Cerebellar cortex (tissue), 1 donor: ENCODE measurements at regions not wholly inside any gene's neighbourhood (a gene's known extent, or its start where the extent isn't known, plus 50 kb on each side); places are given as distances from the start of the nearest gene placed in this dataset.

Source experiments
- DNase-seq: peaks from one replicate; pipeline ENCODE4 v3.0.0-alpha.2; 2015; ENCODE audit warnings: low spot score

DNA sequence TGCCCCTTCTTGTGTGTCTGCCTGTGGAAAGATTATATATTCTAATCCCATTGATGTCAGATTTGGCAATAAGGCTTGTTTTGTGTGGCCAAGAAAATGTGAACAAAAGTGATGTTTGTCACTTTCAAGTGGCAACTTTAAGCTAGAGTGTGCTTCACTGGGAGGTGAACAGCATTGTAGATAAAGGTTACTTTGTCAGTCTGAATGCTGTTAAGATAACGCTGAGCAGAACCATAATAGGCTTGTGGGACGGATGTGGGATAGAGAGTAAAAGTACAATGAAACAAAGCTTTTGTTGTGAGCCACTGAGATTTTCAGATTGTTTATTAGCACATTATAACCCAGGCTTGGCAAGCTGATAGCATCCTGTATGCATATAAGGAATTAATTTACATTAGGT lies 303.8 kb upstream of the MAN1A1 start:
- no peak for DNase-seq

GRCh38 chr6:119649531-119649930 lies 300.0 kb upstream of the MAN1A1 start:
- no peak for DNase-seq

- no peak for DNase-seq
Measured at GRCh38 chr6:119647309-119647708, 297.7 kb upstream of the MAN1A1 start.

DNA sequence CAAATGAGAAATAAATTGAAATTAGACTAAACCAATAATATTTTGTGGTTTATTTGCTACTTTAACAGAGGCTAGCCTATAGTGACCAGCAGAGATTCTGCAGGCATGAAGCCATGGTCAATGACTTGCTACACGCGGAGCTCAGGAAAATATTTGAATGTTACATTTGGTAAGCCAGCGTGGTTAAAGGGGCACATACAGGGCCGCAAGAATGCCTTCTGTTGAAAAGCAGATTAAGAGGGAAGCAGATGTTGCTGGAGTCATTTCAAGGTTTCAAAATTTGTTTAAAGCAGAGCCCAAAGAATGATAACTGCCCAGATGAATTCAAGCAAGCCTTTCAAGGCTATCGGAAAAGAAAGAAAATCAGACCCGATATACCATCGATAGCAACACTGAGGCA lies 294.3 kb upstream of the MAN1A1 start:
- DNase-seq: no peak

- no peak for DNase-seq
Measured at GRCh38 chr6:119637768-119638167, 288.2 kb upstream of the MAN1A1 start.

- no peak for DNase-seq
Measured at GRCh38 chr6:119636060-119636459, 286.5 kb upstream of the MAN1A1 start.

DNA sequence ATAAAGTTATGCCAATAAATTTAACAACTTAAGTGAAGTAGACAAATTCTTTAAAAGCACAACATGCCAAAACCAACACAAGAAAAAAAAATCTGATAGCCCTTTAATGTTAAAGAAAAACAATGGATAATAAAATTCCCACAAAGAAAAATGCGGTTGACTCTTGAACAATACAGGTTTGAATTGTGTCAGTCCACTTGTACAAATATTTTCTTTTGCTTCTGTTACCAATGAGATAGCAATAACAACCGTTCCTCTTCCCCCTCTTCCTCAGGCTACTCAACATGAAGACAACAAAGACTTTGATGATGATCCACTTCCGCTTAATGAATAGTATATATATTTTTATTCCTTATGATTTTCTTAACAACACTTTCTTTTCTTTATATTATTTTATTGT lies 283.9 kb upstream of the MAN1A1 start:
- no peak for DNase-seq

DNA sequence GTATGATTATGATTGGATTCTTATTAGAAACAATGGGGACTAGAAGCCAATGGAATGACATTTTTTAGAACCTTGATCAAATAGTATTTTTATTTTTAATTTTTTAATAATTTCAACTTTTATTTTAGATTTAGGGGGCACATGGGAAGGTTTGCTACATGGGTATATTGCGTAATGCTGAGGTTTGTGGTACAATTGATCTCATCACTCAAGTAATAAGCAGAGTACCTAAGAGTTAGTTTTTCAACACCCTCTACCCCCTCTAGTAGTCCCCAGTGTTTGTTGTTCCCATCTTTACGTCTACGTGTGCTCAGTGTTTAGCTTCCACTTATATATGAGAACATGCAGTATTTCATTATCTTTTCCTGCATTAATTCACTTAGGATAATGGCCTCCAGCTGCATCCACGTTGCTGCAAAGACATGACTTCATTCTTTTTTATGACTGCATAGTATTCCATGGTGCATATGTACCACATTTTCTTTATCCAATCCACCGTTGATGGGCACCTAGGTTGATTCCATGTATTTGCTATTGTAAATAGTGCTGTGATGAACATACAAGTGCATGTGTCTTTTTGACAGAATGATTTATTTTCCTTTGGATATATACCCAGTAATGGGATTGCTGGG lies 281.1 kb upstream of the MAN1A1 start:
- DNase-seq: no peak

DNA sequence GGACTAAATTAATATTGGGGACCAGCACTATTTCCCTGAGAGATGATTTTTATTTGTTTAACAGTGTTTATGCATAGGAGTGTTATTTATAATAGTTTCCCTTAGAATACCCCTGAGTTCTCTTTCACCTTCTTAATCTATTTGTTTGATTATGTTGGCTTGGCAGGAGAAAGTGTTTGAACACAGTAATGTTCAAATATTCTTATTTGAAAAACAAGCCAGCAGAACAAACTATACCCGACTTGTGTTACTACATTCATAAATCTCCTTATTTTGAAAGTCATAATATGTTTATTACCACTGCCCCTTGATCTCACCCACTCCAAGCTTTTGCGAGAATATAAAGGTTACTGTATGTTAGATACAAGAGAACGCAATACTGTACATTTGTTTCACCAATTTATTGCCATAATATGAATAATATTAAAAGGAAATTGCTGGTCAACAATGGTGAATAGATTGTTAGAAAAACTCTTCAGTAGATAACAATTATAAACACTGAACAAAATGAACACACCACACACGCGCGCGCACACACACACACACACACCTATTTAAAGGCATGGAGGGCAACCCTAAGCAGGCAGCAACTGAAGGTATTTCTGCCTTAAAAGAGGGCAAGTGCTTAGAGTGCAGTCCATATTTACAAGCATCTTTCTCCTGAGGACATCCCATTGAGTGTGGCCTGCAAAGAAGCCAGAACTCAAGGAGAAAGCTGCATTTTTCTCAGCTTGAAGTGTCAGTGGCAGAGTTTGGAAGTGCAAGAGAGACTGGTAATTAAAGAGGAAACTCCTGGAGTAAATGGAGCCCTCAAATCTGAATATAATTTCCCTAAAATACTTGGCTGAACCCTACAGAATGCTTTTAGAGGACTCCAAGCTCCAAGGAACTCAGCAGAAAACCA lies 279.4 kb upstream of the MAN1A1 start:
- DNase-seq: no peak

DNA sequence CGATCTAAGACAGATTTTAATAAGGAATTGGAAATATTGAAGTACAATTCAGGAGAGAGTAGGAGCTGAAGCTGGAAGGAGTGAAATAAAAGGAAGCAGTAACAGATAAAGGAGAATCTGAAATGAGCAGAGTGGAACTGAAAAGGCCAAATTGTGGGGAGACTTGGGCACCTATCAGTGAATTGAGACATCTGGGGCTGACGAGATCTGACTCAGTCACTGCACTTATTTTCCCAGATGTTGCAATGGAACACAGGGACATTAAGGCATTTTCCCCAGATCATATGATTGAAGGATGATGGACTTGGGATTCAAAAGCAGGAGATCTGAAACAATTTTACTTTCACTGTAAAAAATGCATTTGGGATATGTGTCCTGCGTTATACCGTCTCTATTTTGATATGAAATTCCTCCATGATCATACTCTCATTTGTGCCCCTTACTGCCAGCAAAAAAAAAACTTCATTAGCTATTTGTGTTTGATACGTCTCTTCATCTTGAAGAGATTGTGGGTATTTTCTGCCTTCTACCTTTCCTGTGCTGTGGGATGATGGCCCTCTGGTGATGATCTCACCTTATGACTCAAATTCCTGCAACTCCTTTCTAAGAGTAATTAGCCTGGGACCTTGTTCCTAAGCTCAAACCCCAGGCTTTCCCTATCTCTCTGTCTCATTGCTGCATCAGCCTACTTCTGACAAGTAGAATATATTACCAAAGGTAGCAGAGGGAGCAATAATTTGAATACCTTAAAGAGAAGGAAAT lies 278.5 kb upstream of the MAN1A1 start:
- DNase-seq: no peak

- DNase-seq: no peak
Measured at GRCh38 chr6:119626884-119627619, 277.5 kb upstream of the MAN1A1 start.

GRCh38 chr6:119620846-119621555 lies 271.4 kb upstream of the MAN1A1 start:
- no peak for DNase-seq

- DNase-seq: no peak
Measured at GRCh38 chr6:119614138-119614537, 264.6 kb upstream of the MAN1A1 start.

DNA sequence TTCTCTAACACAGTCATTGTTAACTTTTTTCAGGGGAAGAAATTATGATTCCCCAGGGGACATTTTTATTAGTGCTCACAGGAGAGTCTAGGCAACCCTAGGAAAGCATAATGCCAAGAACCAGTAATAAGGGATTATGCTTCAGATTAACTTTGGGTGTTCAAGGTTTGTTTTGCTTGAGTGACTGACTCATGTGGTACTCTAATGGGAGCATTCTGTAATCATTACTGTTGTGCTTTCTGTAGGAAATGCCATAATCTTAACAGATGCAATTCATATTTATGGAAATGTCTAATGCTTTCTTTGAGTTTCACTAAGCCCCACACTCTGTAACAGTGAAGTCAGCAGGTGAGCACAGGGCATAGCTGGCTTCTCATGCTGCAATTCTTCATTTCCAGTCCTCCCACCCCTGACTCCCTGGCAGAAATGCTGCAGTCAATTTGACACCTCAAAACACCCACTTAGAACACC lies 263.4 kb upstream of the MAN1A1 start:
- no peak for DNase-seq

DNA sequence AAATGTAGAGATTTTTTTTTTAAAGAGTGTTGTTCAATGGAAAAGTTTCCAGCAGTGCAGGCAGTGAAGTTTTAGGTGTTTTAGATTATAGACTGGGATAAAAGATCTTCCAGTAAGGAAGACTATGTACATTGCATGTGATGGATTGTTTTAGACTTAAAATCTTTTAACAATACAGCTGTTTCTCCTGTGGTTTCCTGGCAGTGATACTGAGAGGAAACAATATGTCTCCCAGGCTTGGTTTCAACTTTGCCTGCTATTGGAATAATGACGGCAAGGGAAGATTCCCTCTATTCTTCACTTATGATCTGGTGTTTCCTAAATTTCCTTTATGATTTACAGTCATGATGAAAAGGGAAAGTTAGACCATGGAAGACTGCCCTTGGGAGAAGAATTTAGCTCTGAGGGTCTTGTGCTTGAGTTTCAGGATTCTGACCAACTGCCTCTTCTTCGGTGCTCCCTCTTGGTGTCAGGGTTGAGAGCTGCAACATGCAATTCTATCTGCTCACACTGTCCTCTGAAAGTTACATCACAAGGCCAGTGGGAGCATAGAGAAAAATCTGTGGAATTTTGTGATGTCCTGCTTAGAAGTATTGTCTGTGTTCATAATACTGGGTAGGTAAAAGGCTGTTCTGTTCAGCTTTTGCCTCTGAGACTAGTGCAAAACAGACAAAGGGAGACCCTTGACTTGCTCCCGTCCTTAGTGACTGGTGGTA lies 262.8 kb upstream of the MAN1A1 start:
- DNase-seq: no peak

DNA sequence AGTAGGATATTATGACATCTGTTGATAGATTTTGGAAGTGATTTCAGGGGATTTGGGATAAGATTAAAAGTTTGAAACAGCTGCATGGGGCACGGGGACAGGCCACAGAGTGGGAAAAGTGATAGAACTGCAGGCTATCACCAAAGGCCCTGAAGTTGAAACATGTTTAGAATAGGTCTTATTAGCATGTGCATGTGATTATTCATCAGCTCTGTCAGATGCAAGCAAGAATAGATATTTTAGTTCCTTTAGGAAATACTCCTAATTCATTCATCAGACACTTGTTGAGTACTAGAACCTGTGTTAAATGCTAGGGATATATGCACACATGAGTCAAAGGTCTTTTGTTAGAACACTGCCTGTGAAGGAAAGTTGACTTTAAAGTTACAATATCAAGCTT lies 261.2 kb upstream of the MAN1A1 start:
- no peak for DNase-seq

DNA sequence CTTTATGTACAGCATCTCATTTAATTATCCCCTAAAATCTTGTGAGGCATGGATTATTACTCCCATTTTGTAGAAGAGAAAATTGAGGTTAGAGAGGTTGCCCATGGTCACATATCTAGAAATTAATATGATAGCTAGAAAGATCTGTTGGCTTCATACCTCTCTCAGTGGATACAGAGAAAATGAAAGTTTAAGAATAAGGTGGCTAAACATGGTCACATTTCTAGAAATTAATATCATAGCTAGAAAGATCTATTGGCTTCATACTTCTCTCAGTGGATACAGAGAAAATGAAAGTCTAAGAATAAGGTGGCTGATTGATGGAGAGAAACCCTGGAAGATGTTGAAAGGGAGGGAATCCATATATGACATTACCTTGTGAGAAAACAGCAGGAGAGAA lies 260.7 kb upstream of the MAN1A1 start:
- no peak for DNase-seq

- DNase-seq: no peak
Measured at GRCh38 chr6:119609865-119610264, 260.3 kb upstream of the MAN1A1 start.

DNA sequence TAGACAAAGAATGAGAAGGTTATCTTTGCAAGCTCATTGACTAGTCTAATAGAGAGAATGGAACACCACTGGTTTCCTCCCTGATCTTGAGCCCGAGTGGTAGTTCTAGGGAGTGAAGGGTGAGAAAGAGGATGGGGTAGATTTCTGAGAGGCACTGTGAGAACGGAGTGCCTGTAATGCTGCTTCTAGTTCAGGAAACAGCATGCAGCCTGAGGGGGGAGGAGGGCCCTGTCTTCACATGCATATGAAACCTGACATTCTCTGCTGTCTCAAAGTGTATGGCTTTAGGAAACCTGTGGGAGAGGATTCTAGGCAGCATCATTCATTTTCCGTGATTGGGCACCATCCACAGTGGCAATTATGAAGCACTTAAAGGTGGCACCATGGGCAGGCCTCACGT lies 259.4 kb upstream of the MAN1A1 start:
- no peak for DNase-seq

GRCh38 chr6:119604124-119604523 lies 254.6 kb upstream of the MAN1A1 start:
- DNase-seq: no peak

- DNase-seq: no peak
Measured at GRCh38 chr6:119603501-119603900, 253.9 kb upstream of the MAN1A1 start.
